Peyer's patch (tissue), 4 donors: ENCODE measurements at regions not wholly inside any gene's neighbourhood (a gene's known extent, or its start where the extent isn't known, plus 50 kb on each side); places are given as distances from the start of the nearest gene placed in this dataset.
A peak's percentile ranks its signal among the peaks of the same experiment; 100 is the strongest.

Source experiments
- DNase-seq, 3 donors: peaks; one replicate each; pipeline ENCODE4 v3.0.0-alpha.2; 2017 to 2019
- H3K27ac ChIP-seq, 4 donors: fragments of 200-600 bp; sonication (generic); one replicate each; pipeline ENCODE4 v1.5.1; 2016 to 2019
- H3K27me3 ChIP-seq, 2 donors: fragments of 200-600 bp; sonication (generic); one replicate each; pipeline ENCODE4 v1.5.1; 2019
- H3K36me3 ChIP-seq, 3 donors: fragments of 200-600 bp; sonication (generic); one replicate each; pipeline ENCODE4 v1.5.1; 2016 to 2019
- H3K4me1 ChIP-seq, 4 donors: fragments of 200-600 bp; sonication (generic); one replicate each; pipeline ENCODE4 v1.5.1; 2016 to 2019
- H3K4me3 ChIP-seq, 4 donors: fragments of 200-600 bp; sonication (generic); 1 replicate in 3 of 4; 2 replicates in 1 of 4; pipeline ENCODE4 v1.5.1; 2016 to 2019; ENCODE audit warnings: mild to moderate bottlenecking in 1 of 4
- H3K9me3 ChIP-seq, 4 donors: fragments of 200-600 bp; sonication (generic); one replicate each; pipeline ENCODE4 v1.5.1; 2016 to 2019; ENCODE audit warnings: mild to moderate bottlenecking in 1 of 4
- CTCF ChIP-seq, 6 experiments: fragments of 450-650 bp in 4 of 6; fragments of 200-600 bp in 2 of 6; sonication (generic) in 1 of 6; IDR thresholded peaks; one replicate each; pipeline ENCODE4 v1.5.1; 2017 to 2019; ENCODE audit warnings: antibody characterized with exemption in 6 of 6, mild to moderate bottlenecking in 3 of 6, moderate library complexity in 1 of 6
- POLR2A ChIP-seq, 2 donors: fragments of 450-650 bp; IDR thresholded peaks; one replicate each; pipeline ENCODE4 v1.5.1; 2017; ENCODE audit warnings: antibody characterized with exemption in 2 of 2, mild to moderate bottlenecking in 2 of 2, moderate library complexity in 2 of 2

GRCh38 chr4:180812783-180813182 is 1430.4 kb upstream of the TENM3 start:
- Histone ChIP-seq H3K36me3 (no peaks in the 10 kb centered on the region), H3K27me3 (no peaks in the 10 kb centered on the region), H3K4me3 (no peak overlapping the region), H3K9me3 (no peaks in the 10 kb centered on the region), H3K4me1 (no peaks in the 10 kb centered on the region), H3K27ac (no peak overlapping the region)
- no peak for TF ChIP-seq POLR2A (IDR thresholded peaks at IDR 0.05)
- no peak for TF ChIP-seq CTCF (IDR thresholded peaks at IDR 0.05)
- DNase-seq = no peak

- Histone ChIP-seq H3K4me1 (no peaks in the 10 kb centered on the region), H3K36me3 (no peaks in the 10 kb centered on the region), H3K27me3 (no peaks in the 10 kb centered on the region), H3K9me3 (no peaks in the 10 kb centered on the region), H3K4me3 (no peak overlapping the region), H3K27ac (no peak overlapping the region)
- no peak for DNase-seq
- TF ChIP-seq CTCF (IDR thresholded peaks at IDR 0.05) (no peak), POLR2A (IDR thresholded peaks at IDR 0.05) (no peak)
Measured at GRCh38 chr4:180814875-180815417, 1428.3 kb upstream of the TENM3 start.

GRCh38 chr4:180817529-180817928 is 1425.7 kb upstream of the TENM3 start:
- H3K27ac ChIP-seq = no peak overlapping the region
- no peak for DNase-seq

GRCh38 chr4:180823108-180823507 is 1420.1 kb upstream of the TENM3 start:
- H3K9me3 ChIP-seq = no peaks in the 10 kb centered on the region
- no peak for DNase-seq
- no peak overlapping the region for H3K4me3 ChIP-seq
- no peaks in the 10 kb centered on the region for H3K36me3 ChIP-seq
- no peaks in the 10 kb centered on the region for H3K27me3 ChIP-seq
- TF ChIP-seq CTCF (IDR thresholded peaks at IDR 0.05) = no peak
- no peak for TF ChIP-seq POLR2A (IDR thresholded peaks at IDR 0.05)
- H3K4me1 ChIP-seq = no peaks in the 10 kb centered on the region
- no peak overlapping the region for H3K27ac ChIP-seq

More at GRCh38 chr4:180817529-180817928, 1425.7 kb upstream of the TENM3 start:
- H3K9me3 ChIP-seq = no peaks in the 10 kb centered on the region
- H3K27me3 ChIP-seq = no peaks in the 10 kb centered on the region
- no peak overlapping the region for H3K4me3 ChIP-seq
- H3K36me3 ChIP-seq = no peaks in the 10 kb centered on the region
- TF ChIP-seq POLR2A (IDR thresholded peaks at IDR 0.05) (no peak), CTCF (IDR thresholded peaks at IDR 0.05) (no peak)
- no peaks in the 10 kb centered on the region for H3K4me1 ChIP-seq

GRCh38 chr4:180827232-180828009 is 1415.8 kb upstream of the TENM3 start:
- H3K27me3 ChIP-seq = no peaks in the 10 kb centered on the region
- no peaks in the 10 kb centered on the region for H3K36me3 ChIP-seq
- TF ChIP-seq CTCF (IDR thresholded peaks at IDR 0.05) (no peak), POLR2A (IDR thresholded peaks at IDR 0.05) (no peak)
- no peaks in the 10 kb centered on the region for H3K9me3 ChIP-seq
- H3K27ac ChIP-seq = no peak overlapping the region
- peak overlapping the region in 2 of 4 donors; percentile 23 to 42 for H3K4me3 ChIP-seq
- H3K4me1 ChIP-seq = no peaks in the 10 kb centered on the region
- no peak for DNase-seq
